GM12878 (cell line): ENCODE measurements at regions not wholly inside any gene's neighbourhood (a gene's known extent, or its start where the extent isn't known, plus 50 kb on each side); places are given as distances from the start of the nearest gene placed in this dataset.

Experiments used
- ATAC-seq: fragments of 200-7000 bp; cut with Tn5 transposase; 3 replicates; pipeline ENCODE4 v1.9.1; 2020; ENCODE audit warnings: mild to moderate bottlenecking, moderate library complexity
- BruUV-seq: library from RNA; stranded (reverse); fragments of 400-500 nt; replicated peaks from 2 replicates; lab custom pipeline; 2021; lab: Mats Ljungman, UMichigan
- CTCF ChIA-PET: fragments of 300-600 bp; sonication (Branson Sonifier 250); formaldehyde crosslinking; extraction: SDS; loops from one replicate; lab custom pipeline; 2021; ENCODE audit warnings: inconsistent platforms; lab: Yijun Ruan, JAX
- POLR2A ChIA-PET: fragments of 350-600 bp; formaldehyde crosslinking; extraction: SDS; loops from one replicate; lab custom pipeline; 2021; ENCODE audit warnings: inconsistent platforms; lab: Charles Lee
- RAD21 ChIA-PET: fragments of 300-600 bp; sonication (Branson Sonifier 250); formaldehyde crosslinking; loops from one replicate; lab custom pipeline; 2023; ENCODE audit warnings: antibody characterized with exemption; ENCODE audit not compliant: unreplicated experiment; lab: Charles Lee
- SMC1A ChIA-PET: fragments of 300-600 bp; sonication (Branson Sonifier 250); formaldehyde crosslinking; loops from one replicate; lab custom pipeline; 2023; ENCODE audit not compliant: unreplicated experiment, uncharacterized antibody; lab: Charles Lee
- DNase-seq: peaks from one replicate; pipeline ENCODE4 v3.0.0-alpha.2; 2011; ENCODE audit warnings: low read depth, low spot score
- FAIRE-seq: peaks from 3 replicates; lab custom pipeline; 2011; peaks lifted over from hg19 to GRCh38; lab: Jason Lieb, UNC
- H2AFZ ChIP-seq: 2 replicates; pipeline ENCODE4 v1.6.0; 2011; ENCODE audit warnings: low read depth, low read length, control low read depth; ENCODE audit not compliant: control insufficient read depth
- H3K27ac ChIP-seq: 2 replicates; pipeline ENCODE4 v1.5.1; 2011; ENCODE audit warnings: control low read depth; ENCODE audit not compliant: control insufficient read depth, insufficient read depth
- H3K27me3 ChIP-seq, 2 experiments: replicated peaks in 1 of 2; 2 replicates each; pipeline versions ENCODE4 v1.6.0 to v1.6.1; 2011; ENCODE audit warnings: low read length in 1 of 2; ENCODE audit not compliant: control insufficient read depth in 2 of 2, insufficient read depth in 2 of 2
- H3K36me3 ChIP-seq, 2 experiments: 2 replicates each; pipeline ENCODE4 v1.5.1; 2011; ENCODE audit warnings: low read length in 1 of 2; ENCODE audit not compliant: control insufficient read depth in 2 of 2, insufficient read depth in 2 of 2
- H3K4me1 ChIP-seq: 2 replicates; pipeline ENCODE4 v1.6.1; 2011; ENCODE audit warnings: mild to moderate bottlenecking, low read length, moderate library complexity, mixed read lengths; ENCODE audit not compliant: control insufficient read depth, insufficient read depth
- H3K4me2 ChIP-seq: 2 replicates; pipeline ENCODE4 v1.6.0; 2011; ENCODE audit warnings: control low read depth; ENCODE audit not compliant: control insufficient read depth, insufficient read depth
- H3K4me3 ChIP-seq: fragments of 200-600 bp; sonication (generic); 2 replicates; pipeline ENCODE4 v1.5.1; 2016
- H3K79me2 ChIP-seq: 2 replicates; pipeline ENCODE4 v1.6.0; 2011; ENCODE audit warnings: low read length; ENCODE audit not compliant: control insufficient read depth, insufficient read depth
- H3K9ac ChIP-seq: 2 replicates; pipeline ENCODE4 v1.8.0; 2011; ENCODE audit warnings: low read length, control low read depth, mixed read lengths; ENCODE audit not compliant: control insufficient read depth, insufficient read depth
- H3K9me3 ChIP-seq: replicated peaks from 3 replicates; pipeline ENCODE4 v1.5.1; 2011; ENCODE audit warnings: mild to moderate bottlenecking, low read length; ENCODE audit not compliant: control insufficient read depth, insufficient read depth
- H4K20me1 ChIP-seq: 2 replicates; pipeline ENCODE4 v1.6.0; 2011; ENCODE audit not compliant: control insufficient read depth, insufficient read depth
- BCL11A ChIP-seq: IDR thresholded peaks from 2 replicates; pipeline ENCODE4 v1.6.1; 2011; ENCODE audit warnings: low read depth, low read length
- BCL3 ChIP-seq: IDR thresholded peaks from 2 replicates; pipeline ENCODE4 v1.6.1; 2011; ENCODE audit warnings: borderline replicate concordance, low read depth, mild to moderate bottlenecking, moderate library complexity, low read length; ENCODE audit not compliant: insufficient read depth, poor library complexity, severe bottlenecking
- BHLHE40 ChIP-seq, 2 experiments: fragments of 450-650 bp in 1 of 2; IDR thresholded peaks; 2 replicates each; pipeline ENCODE4 v1.6.1; 2011 to 2017; ENCODE audit warnings: low read depth in 2 of 2, borderline replicate concordance in 1 of 2, improper control_type of control experiment in 1 of 2, low read length in 1 of 2, mild to moderate bottlenecking in 1 of 2
- CEBPZ ChIP-seq: fragments of 150-350 bp; IDR thresholded peaks from 2 replicates; pipeline ENCODE4 v1.6.1; 2016; ENCODE audit warnings: low read depth, low read length
- ETV6 ChIP-seq, 2 experiments: fragments of 450-650 bp in 1 of 2; IDR thresholded peaks in 1 of 2; conservative IDR thresholded peaks in 1 of 2; 2 replicates each; pipeline ENCODE4 v1.6.1; 2014; ENCODE audit warnings: antibody characterized with exemption in 1 of 2, borderline replicate concordance in 1 of 2, low read depth in 1 of 2, mild to moderate bottlenecking in 1 of 2, moderate library complexity in 1 of 2
- GATAD2B ChIP-seq: fragments of 450-650 bp; conservative IDR thresholded peaks from 2 replicates; pipeline ENCODE4 v1.6.1; 2017; ENCODE audit warnings: low read depth, mild to moderate bottlenecking, moderate library complexity
- IRF5 ChIP-seq: fragments of 450-650 bp; IDR thresholded peaks from 2 replicates; pipeline ENCODE4 v1.6.1; 2017; ENCODE audit warnings: borderline replicate concordance
- LARP7 ChIP-seq: fragments of 450-650 bp; IDR thresholded peaks from 2 replicates; pipeline ENCODE4 v1.6.1; 2017; ENCODE audit warnings: mild to moderate bottlenecking
- MEF2A ChIP-seq: IDR thresholded peaks from 2 replicates; pipeline ENCODE4 v1.6.1; 2011; ENCODE audit warnings: low read depth, mild to moderate bottlenecking, low read length, moderate library complexity; ENCODE audit not compliant: insufficient read depth
- NBN ChIP-seq: fragments of 450-650 bp; IDR thresholded peaks from 2 replicates; pipeline ENCODE4 v1.6.1; 2016
- NFYB ChIP-seq: IDR thresholded peaks from 2 replicates; pipeline ENCODE4 v1.6.1; 2011; ENCODE audit warnings: low read depth, mild to moderate bottlenecking, low read length, improper control_type of control experiment, moderate library complexity; ENCODE audit not compliant: insufficient read depth
- PKNOX1 ChIP-seq: fragments of 450-650 bp; IDR thresholded peaks from 2 replicates; pipeline ENCODE4 v1.6.1; 2016; ENCODE audit warnings: mild to moderate bottlenecking
- RFX5 ChIP-seq: IDR thresholded peaks from 2 replicates; pipeline ENCODE4 v1.6.1; 2011; ENCODE audit warnings: low read depth, low read length, improper control_type of control experiment
- RUNX3 ChIP-seq: IDR thresholded peaks from 2 replicates; pipeline ENCODE4 v1.6.1; 2012; ENCODE audit warnings: low read length, inconsistent platforms
- SUZ12 ChIP-seq: fragments of 200-600 bp; sonication (generic); IDR thresholded peaks from one replicate; pipeline ENCODE4 v1.6.1; 2018; ENCODE audit warnings: antibody characterized with exemption, mild to moderate bottlenecking; ENCODE audit not compliant: unreplicated experiment
- ZNF24 ChIP-seq: fragments of 450-650 bp; IDR thresholded peaks from 2 replicates; pipeline ENCODE4 v1.6.1; 2017; ENCODE audit warnings: antibody characterized with exemption, mild to moderate bottlenecking
- ZZZ3 ChIP-seq: IDR thresholded peaks from 2 replicates; pipeline ENCODE4 v1.6.1; 2011; ENCODE audit warnings: low read depth; ENCODE audit not compliant: control insufficient read depth, insufficient read length
- WGBS: methylation state at CpG from one replicate; pipeline ENCODE4 v1.1.6; 2016; ENCODE audit warnings: low lambda C conversion rate; ENCODE audit not compliant: insufficient replicate concordance, insufficient coverage; ENCODE audit errors: missing lambda C conversion rate; 5-methylcytosine and 5-hydroxymethylcytosine counted together
- in situ Hi-C: fragments of 300-500 bp; cut with MboI; formaldehyde crosslinking; loops from 9 replicates; pipeline ENCODE4 v1.14.3; 2018; ENCODE audit warnings: mixed read lengths
- intact Hi-C: fragments of 100-400 bp; cut with micrococcal nuclease; formaldehyde crosslinking; loops from one replicate; pipeline ENCODE4 v1.14.2; 2022; ENCODE audit not compliant: unreplicated experiment

GRCh38 chr11:23988381-23989006 is 508.4 kb upstream of the LUZP2 start:
- Histone ChIP-seq H4K20me1 (no peaks in the 10 kb centered on the region), H3K79me2 (no peaks in the 10 kb centered on the region), H3K27me3 (no peaks in the 10 kb centered on the region), H2AFZ (no peak overlapping the region), H3K36me3 (no peaks in the 10 kb centered on the region), H3K9ac (no peak overlapping the region), H3K9me3 (no peaks in the 10 kb centered on the region), H3K4me1 (no peaks in the 10 kb centered on the region), H3K4me3 (no peak overlapping the region), H3K27ac (no peak overlapping the region), H3K4me2 (no peak overlapping the region)
- ATAC-seq: no peak
- ChIA-PET SMC1A (no interaction called here), RAD21 (no interaction called here), CTCF (no interaction called here), POLR2A (no interaction called here)
- FAIRE-seq: no peak
- in situ Hi-C loops (no loop called here), intact Hi-C loops (no loop called here)
- 42% methylated on average over 1 of the region's 1 CpG for WGBS
- no TSS peak for BruUV-seq
- DNase-seq: no peak
- TF ChIP-seq GATAD2B: no peak
- TF ChIP-seq ETV6 (conservative IDR thresholded peaks at IDR 0.05 in 1 of 2, IDR thresholded peaks at IDR 0.05 in 1 of 2; ENCODE audit: borderline replicate concordance in 1 of 2, low read depth in 1 of 2): no peak
- TF ChIP-seq BHLHE40 (IDR thresholded peaks at IDR 0.05; ENCODE audit: borderline replicate concordance in 1 of 2, low read depth in 2 of 2, low read length in 1 of 2): no peak
- no peak for TF ChIP-seq RFX5
- no peak for TF ChIP-seq MEF2A
- TF ChIP-seq ZNF24: no peak
- no peak for TF ChIP-seq CEBPZ
- no peak for TF ChIP-seq PKNOX1
- TF ChIP-seq BCL3: no peak
- TF ChIP-seq IRF5: no peak
- no peak for TF ChIP-seq BCL11A
- TF ChIP-seq LARP7: no peak
- TF ChIP-seq NFYB: no peak
- TF ChIP-seq RUNX3: no peak
- no peak for TF ChIP-seq SUZ12
- TF ChIP-seq NBN: no peak
- no peak for TF ChIP-seq ZZZ3
